Trophoblast cell (in vitro differentiated cells and primary cell): ENCODE measurements at regions not wholly inside any gene's neighbourhood (a gene's known extent, or its start where the extent isn't known, plus 50 kb on each side); places are given as distances from the start of the nearest gene placed in this dataset.

Experiments used
- DNase-seq, 2 donors: peaks; one replicate each; pipeline ENCODE4 v3.0.0-alpha.2; 2016
- H2AFZ ChIP-seq: 2 replicates; pipeline ENCODE4 v1.6.1; 2013; ENCODE audit warnings: low read length, moderate library complexity, mild to moderate bottlenecking; ENCODE audit not compliant: insufficient read depth, poor library complexity
- H2AK5ac ChIP-seq: 2 replicates; pipeline ENCODE4 v1.6.1; 2013; ENCODE audit warnings: mild to moderate bottlenecking, low read length
- H2BK120ac ChIP-seq: 2 replicates; pipeline ENCODE4 v1.6.1; 2013; ENCODE audit warnings: low read length, mild to moderate bottlenecking, moderate library complexity; ENCODE audit not compliant: insufficient read depth, poor library complexity
- H2BK12ac ChIP-seq: 2 replicates; pipeline ENCODE4 v1.6.1; 2013; ENCODE audit warnings: mild to moderate bottlenecking, low read length, moderate library complexity
- H2BK5ac ChIP-seq: 2 replicates; pipeline ENCODE4 v1.6.1; 2013; ENCODE audit warnings: low read length, low read depth, moderate library complexity, mild to moderate bottlenecking; ENCODE audit not compliant: poor library complexity
- H3K14ac ChIP-seq: 2 replicates; pipeline ENCODE4 v1.6.1; 2013; ENCODE audit warnings: mild to moderate bottlenecking, low read length
- H3K18ac ChIP-seq: 2 replicates; pipeline ENCODE4 v1.6.1; 2013; ENCODE audit warnings: mild to moderate bottlenecking, low read length
- H3K23ac ChIP-seq: 2 replicates; pipeline ENCODE4 v1.6.1; 2013; ENCODE audit warnings: low read length
- H3K27ac ChIP-seq: 2 replicates; pipeline ENCODE4 v1.5.1; 2013; ENCODE audit warnings: low read depth, mild to moderate bottlenecking, inconsistent platforms, low read length, moderate library complexity
- H3K27me3 ChIP-seq: 2 replicates; pipeline ENCODE4 v1.6.1; 2013; ENCODE audit warnings: inconsistent platforms, mild to moderate bottlenecking, low read length, moderate library complexity; ENCODE audit not compliant: insufficient read depth
- H3K36me3 ChIP-seq, 2 experiments: 1 replicate in 1 of 2; 2 replicates in 1 of 2; pipeline ENCODE4 v1.6.1; 2013; ENCODE audit warnings: low read length in 2 of 2, mild to moderate bottlenecking in 2 of 2, moderate library complexity in 1 of 2; ENCODE audit not compliant: insufficient read depth in 2 of 2, control insufficient read depth in 1 of 2
- H3K4ac ChIP-seq: 2 replicates; pipeline ENCODE4 v1.6.1; 2013; ENCODE audit warnings: low read depth, mild to moderate bottlenecking, low read length, moderate library complexity
- H3K4me1 ChIP-seq, 2 experiments: 1 replicate in 1 of 2; 2 replicates in 1 of 2; pipeline ENCODE4 v1.6.1; 2013; ENCODE audit warnings: low read length in 2 of 2, mild to moderate bottlenecking in 2 of 2, moderate library complexity in 1 of 2; ENCODE audit not compliant: insufficient read depth in 2 of 2, control insufficient read depth in 1 of 2
- H3K4me2 ChIP-seq: 2 replicates; pipeline ENCODE4 v1.6.1; 2013; ENCODE audit warnings: inconsistent platforms, mild to moderate bottlenecking, low read length, moderate library complexity
- H3K4me3 ChIP-seq: 2 replicates; pipeline ENCODE4 v1.5.1; 2013; ENCODE audit warnings: mild to moderate bottlenecking, low read depth, low read length, inconsistent platforms
- H3K79me1 ChIP-seq: one replicate; pipeline ENCODE4 v1.6.1; 2013; ENCODE audit warnings: low read length
- H3K79me2 ChIP-seq: 2 replicates; pipeline ENCODE4 v1.6.1; 2013; ENCODE audit warnings: low read length, mild to moderate bottlenecking; ENCODE audit not compliant: control insufficient read depth, insufficient read depth, poor library complexity
- H3K9ac ChIP-seq: 2 replicates; pipeline ENCODE4 v1.6.1; 2013; ENCODE audit warnings: mild to moderate bottlenecking, low read length
- H3K9me3 ChIP-seq: 2 replicates; pipeline ENCODE4 v1.6.1; 2013; ENCODE audit warnings: low read depth, mild to moderate bottlenecking, control low read depth, inconsistent platforms, low read length; ENCODE audit not compliant: insufficient read depth
- H4K12ac ChIP-seq: 2 replicates; pipeline ENCODE4 v1.6.1; 2013; ENCODE audit warnings: low read depth, mild to moderate bottlenecking, low read length, moderate library complexity
- H4K8ac ChIP-seq: 2 replicates; pipeline ENCODE4 v1.6.1; 2013; ENCODE audit warnings: low read depth, mild to moderate bottlenecking, low read length, moderate library complexity
- H4K91ac ChIP-seq: one replicate; pipeline ENCODE4 v1.6.1; 2013; ENCODE audit warnings: low read depth, mild to moderate bottlenecking, low read length, moderate library complexity
- WGBS: extraction: QIAGEN DNeasy Blood & Tissue Kit; methylation state at CpG from one replicate; pipeline ENCODE4 v1.1.7; 2013; ENCODE audit warnings: missing lambda C conversion rate; ENCODE audit not compliant: insufficient read length, insufficient coverage; ENCODE audit errors: extremely low coverage; 5-methylcytosine and 5-hydroxymethylcytosine counted together

- H3K27ac ChIP-seq = no peak overlapping the region
- H3K9me3 ChIP-seq = no peaks in the 10 kb centered on the region
- no peak overlapping the region for H3K4ac ChIP-seq
- no peak overlapping the region for H4K12ac ChIP-seq
- H3K4me2 ChIP-seq = no peak overlapping the region
- no peak overlapping the region for H3K14ac ChIP-seq
- H3K23ac ChIP-seq = no peak overlapping the region
- H4K91ac ChIP-seq = no peak overlapping the region
- H2AK5ac ChIP-seq = no peak overlapping the region
- H3K18ac ChIP-seq = no peak overlapping the region
- H3K4me3 ChIP-seq = no peak overlapping the region
- no peak overlapping the region for H4K8ac ChIP-seq
- H2BK120ac ChIP-seq = no peak overlapping the region
- WGBS = no CpG with 5 or more reads among the region's 6 CpGs
- H3K36me3 ChIP-seq = no peaks in the 10 kb centered on the region
- no peaks in the 10 kb centered on the region for H3K79me2 ChIP-seq
- no peaks in the 10 kb centered on the region for H3K4me1 ChIP-seq
- H2AFZ ChIP-seq = no peak overlapping the region
- DNase-seq = no peak
- H2BK12ac ChIP-seq = no peak overlapping the region
- no peak overlapping the region for H2BK5ac ChIP-seq
- H3K27me3 ChIP-seq = no peaks in the 10 kb centered on the region
- H3K9ac ChIP-seq = no peak overlapping the region
- no peaks in the 10 kb centered on the region for H3K79me1 ChIP-seq
These were observed 172.2 kb upstream of the HAAO start for GRCh38 chr2:42964439-42965083.

- no peak overlapping the region for H2BK5ac ChIP-seq
- no peak overlapping the region for H3K9ac ChIP-seq
- H3K27me3 ChIP-seq = no peaks in the 10 kb centered on the region
- no peak overlapping the region for H4K8ac ChIP-seq
- H3K4me1 ChIP-seq = no peaks in the 10 kb centered on the region
- H3K79me1 ChIP-seq = no peaks in the 10 kb centered on the region
- H2AK5ac ChIP-seq = no peak overlapping the region
- no peak overlapping the region for H3K4me2 ChIP-seq
- H3K23ac ChIP-seq = no peak overlapping the region
- no peak for DNase-seq
- H2BK12ac ChIP-seq = no peak overlapping the region
- no peaks in the 10 kb centered on the region for H3K36me3 ChIP-seq
- no peak overlapping the region for H3K4ac ChIP-seq
- no CpG with 5 or more reads among the region's 9 CpGs for WGBS
- H2AFZ ChIP-seq = no peak overlapping the region
- H3K18ac ChIP-seq = no peak overlapping the region
- no peak overlapping the region for H3K27ac ChIP-seq
- no peak overlapping the region for H3K4me3 ChIP-seq
- no peak overlapping the region for H4K91ac ChIP-seq
- no peaks in the 10 kb centered on the region for H3K9me3 ChIP-seq
- H3K14ac ChIP-seq = no peak overlapping the region
- no peak overlapping the region for H4K12ac ChIP-seq
- no peak overlapping the region for H2BK120ac ChIP-seq
- no peaks in the 10 kb centered on the region for H3K79me2 ChIP-seq
These were observed 171.2 kb upstream of the HAAO start for GRCh38 chr2:42963452-42964068.

GRCh38 chr2:42962508-42962953, 170.1 kb upstream of the HAAO start:
- H4K12ac ChIP-seq = no peak overlapping the region
- no peak overlapping the region for H3K4me3 ChIP-seq
- H3K4ac ChIP-seq = no peak overlapping the region
- H3K79me2 ChIP-seq = no peaks in the 10 kb centered on the region
- no peak overlapping the region for H3K23ac ChIP-seq
- H2AFZ ChIP-seq = no peak overlapping the region
- H3K18ac ChIP-seq = no peak overlapping the region
- DNase-seq = no peak
- H2BK120ac ChIP-seq = no peak overlapping the region
- H4K91ac ChIP-seq = no peak overlapping the region
- no peaks in the 10 kb centered on the region for H3K4me1 ChIP-seq
- no peak overlapping the region for H4K8ac ChIP-seq
- no peak overlapping the region for H3K9ac ChIP-seq
- H3K27ac ChIP-seq = no peak overlapping the region
- H3K79me1 ChIP-seq = no peaks in the 10 kb centered on the region
- no peak overlapping the region for H3K14ac ChIP-seq
- H3K36me3 ChIP-seq = no peaks in the 10 kb centered on the region
- no peak overlapping the region for H3K4me2 ChIP-seq
- H2BK12ac ChIP-seq = no peak overlapping the region
- no peaks in the 10 kb centered on the region for H3K27me3 ChIP-seq
- H3K9me3 ChIP-seq = no peaks in the 10 kb centered on the region
- WGBS = no CpG with 5 or more reads among the region's 12 CpGs
- H2BK5ac ChIP-seq = no peak overlapping the region
- H2AK5ac ChIP-seq = no peak overlapping the region

- Histone ChIP-seq H2AFZ (no peak overlapping the region), H3K79me2 (no peaks in the 10 kb centered on the region), H3K4me3 (no peak overlapping the region), H3K4me2 (no peak overlapping the region), H3K4me1 (no peaks in the 10 kb centered on the region), H3K27ac (no peak overlapping the region), H2BK120ac (no peak overlapping the region), H3K79me1 (no peaks in the 10 kb centered on the region), H3K36me3 (no peaks in the 10 kb centered on the region), H3K9me3 (no peaks in the 10 kb centered on the region), H3K4ac (no peak overlapping the region), H3K9ac (no peak overlapping the region), H2BK5ac (no peak overlapping the region), H3K14ac (no peak overlapping the region), H2AK5ac (no peak overlapping the region), H3K27me3 (no peaks in the 10 kb centered on the region), H4K12ac (no peak overlapping the region), H4K91ac (no peak overlapping the region), H3K18ac (no peak overlapping the region), H3K23ac (no peak overlapping the region), H2BK12ac (no peak overlapping the region), H4K8ac (no peak overlapping the region)
- no CpG with 5 or more reads among the region's 7 CpGs for WGBS
- DNase-seq = no peak
These were observed 169.6 kb upstream of the HAAO start for GRCh38 chr2:42961961-42962360.
